ENCODE measurements at regions not wholly inside any gene's neighbourhood (a gene's known extent, or its start where the extent isn't known, plus 50 kb on each side); places are given as distances from the start of the nearest gene placed in this dataset.

DNA sequence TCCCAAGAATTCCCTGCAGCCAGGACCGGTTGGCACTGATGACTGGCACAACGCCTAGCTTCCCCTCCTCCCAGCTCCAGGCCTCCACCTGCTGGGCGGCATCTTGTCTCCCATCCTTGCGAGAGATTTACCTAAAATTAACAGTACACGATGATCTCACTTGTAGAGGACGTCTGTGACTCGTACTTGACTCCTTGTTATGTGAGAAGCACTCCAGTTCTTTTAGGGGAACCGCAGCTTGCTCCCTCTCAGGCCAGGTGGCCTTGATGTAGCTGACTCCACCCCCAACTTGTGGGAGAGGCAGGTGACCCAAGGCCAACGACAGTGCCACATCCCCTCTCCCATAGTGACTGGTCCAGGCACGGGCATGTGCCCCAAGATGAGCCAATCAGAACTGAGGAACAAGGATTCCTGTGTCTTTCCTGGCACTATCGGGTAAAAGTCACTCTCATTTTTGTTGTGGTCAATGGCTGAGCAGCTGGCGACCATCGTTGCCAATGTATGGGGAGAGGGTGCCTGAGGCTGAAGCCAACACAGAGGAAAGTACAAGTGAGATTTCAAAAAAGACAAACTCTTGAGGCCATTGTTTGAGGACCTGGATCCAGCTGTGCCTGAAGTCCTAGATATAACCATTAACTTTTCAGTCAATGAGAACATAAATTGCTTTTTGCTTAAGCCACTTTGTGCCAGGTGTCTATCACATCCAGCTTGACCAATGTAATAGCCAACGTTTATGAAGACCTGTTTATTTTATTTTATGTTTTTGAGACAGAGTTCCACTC is 208.7 kb downstream of the RBM19 start:
- Mint-ChIP-seq H3K9me3 (peaks cover 0 to 3% (median 0%) of the 10 kb centered on the region in 7 donors), H3K27me3 (ENCODE audit: low read depth in 3 of 3) (peaks cover 1 to 13% (median 8%) of the 10 kb centered on the region in 3 donors), H3K27ac (no peak overlapping the region), H3K36me3 (no peaks in the 10 kb centered on the region), H3K4me3 (no peak overlapping the region), H3K4me1 (no peaks in the 10 kb centered on the region)
- Histone ChIP-seq H3K4me3 (replicated peaks in 1 of 3; ENCODE audit: low read depth in 2 of 3, low read length in 3 of 3) (no peak overlapping the region), H3K9ac (ENCODE audit: insufficient read depth, low read length, poor library complexity, severe bottlenecking) (no peak overlapping the region), H3K79me2 (ENCODE audit: insufficient read depth, low read length) (no peaks in the 10 kb centered on the region), H3K4me1 (ENCODE audit: control insufficient read depth in 1 of 2, insufficient read depth in 2 of 2, low read length in 2 of 2) (no peaks in the 10 kb centered on the region), H3K27me3 (ENCODE audit: control insufficient read depth in 2 of 2, insufficient read depth in 2 of 2, low read length in 2 of 2) (peaks cover 0 to 6% of the 10 kb centered on the region in 2 donors), H3K36me3 (replicated peaks in 1 of 2; ENCODE audit: control insufficient read depth in 1 of 2, insufficient read depth in 2 of 2, low read length in 2 of 2) (no peaks in the 10 kb centered on the region), H4K20me1 (ENCODE audit: insufficient read depth, low read length) (no peaks in the 10 kb centered on the region), H3K9me3 (replicated peaks in 1 of 2; ENCODE audit: control insufficient read depth in 1 of 2, insufficient read depth in 1 of 2, low read length in 2 of 2) (no peaks in the 10 kb centered on the region), H3K27ac (ENCODE audit: low read depth in 1 of 2, low read length in 2 of 2) (no peak overlapping the region), H2AFZ (ENCODE audit: insufficient read depth, low read depth, low read length, poor library complexity, severe bottlenecking) (no peak overlapping the region), H3K4me2 (replicated peaks; ENCODE audit: extremely low read depth, low read length, poor library complexity, severe bottlenecking) (no peak overlapping the region)
- TF ChIP-seq, protein P1, sequence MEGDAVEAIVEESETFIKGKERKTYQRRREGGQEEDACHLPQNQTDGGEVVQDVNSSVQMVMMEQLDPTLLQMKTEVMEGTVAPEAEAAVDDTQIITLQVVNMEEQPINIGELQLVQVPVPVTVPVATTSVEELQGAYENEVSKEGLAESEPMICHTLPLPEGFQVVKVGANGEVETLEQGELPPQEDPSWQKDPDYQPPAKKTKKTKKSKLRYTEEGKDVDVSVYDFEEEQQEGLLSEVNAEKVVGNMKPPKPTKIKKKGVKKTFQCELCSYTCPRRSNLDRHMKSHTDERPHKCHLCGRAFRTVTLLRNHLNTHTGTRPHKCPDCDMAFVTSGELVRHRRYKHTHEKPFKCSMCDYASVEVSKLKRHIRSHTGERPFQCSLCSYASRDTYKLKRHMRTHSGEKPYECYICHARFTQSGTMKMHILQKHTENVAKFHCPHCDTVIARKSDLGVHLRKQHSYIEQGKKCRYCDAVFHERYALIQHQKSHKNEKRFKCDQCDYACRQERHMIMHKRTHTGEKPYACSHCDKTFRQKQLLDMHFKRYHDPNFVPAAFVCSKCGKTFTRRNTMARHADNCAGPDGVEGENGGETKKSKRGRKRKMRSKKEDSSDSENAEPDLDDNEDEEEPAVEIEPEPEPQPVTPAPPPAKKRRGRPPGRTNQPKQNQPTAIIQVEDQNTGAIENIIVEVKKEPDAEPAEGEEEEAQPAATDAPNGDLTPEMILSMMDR (IDR thresholded peaks at IDR 0.05): no peak
- no peak for DNase-seq
- WGBS (ENCODE audit: insufficient coverage): 75% methylated on average over 11 of the region's 14 CpGs
- intact Hi-C loops (cut with micrococcal nuclease): no loop called here

DNA sequence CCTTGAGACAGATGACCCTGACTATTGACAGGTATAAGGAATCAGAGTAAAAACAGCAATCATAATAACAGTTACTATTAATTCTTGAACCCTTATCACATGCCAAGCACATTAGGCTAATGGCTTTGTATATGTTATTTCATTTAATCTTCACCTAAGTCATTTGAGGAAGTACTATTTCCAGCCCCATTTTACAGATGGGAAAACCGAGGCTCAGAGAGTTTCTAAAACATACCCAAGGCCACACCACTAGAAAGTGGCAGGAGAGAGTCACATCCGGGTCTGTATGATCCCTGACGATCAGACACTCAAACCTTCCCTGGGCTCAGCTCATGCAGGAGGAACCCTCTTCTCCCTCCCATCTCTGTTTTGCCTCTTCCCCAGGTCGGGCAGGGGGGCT is 209.5 kb downstream of the RBM19 start:
- H3K27me3 Mint-ChIP-seq (ENCODE audit: low read depth in 3 of 3): peaks cover 1 to 8% (median 7%) of the 10 kb centered on the region in 3 donors
- H3K4me3 Mint-ChIP-seq: no peak overlapping the region
- Histone ChIP-seq H3K4me3 (replicated peaks in 1 of 3; ENCODE audit: low read depth in 2 of 3, low read length in 3 of 3) (no peak overlapping the region), H3K36me3 (replicated peaks in 1 of 2; ENCODE audit: control insufficient read depth in 1 of 2, insufficient read depth in 2 of 2, low read length in 2 of 2) (no peaks in the 10 kb centered on the region), H3K27me3 (ENCODE audit: control insufficient read depth in 2 of 2, insufficient read depth in 2 of 2, low read length in 2 of 2) (peaks cover 0 to under 1% of the 10 kb centered on the region in 2 donors), H3K27ac (ENCODE audit: low read depth in 1 of 2, low read length in 2 of 2) (no peak overlapping the region), H2AFZ (ENCODE audit: insufficient read depth, low read depth, low read length, poor library complexity, severe bottlenecking) (no peak overlapping the region), H4K20me1 (ENCODE audit: insufficient read depth, low read length) (no peaks in the 10 kb centered on the region), H3K4me2 (replicated peaks; ENCODE audit: extremely low read depth, low read length, poor library complexity, severe bottlenecking) (no peak overlapping the region), H3K79me2 (ENCODE audit: insufficient read depth, low read length) (no peaks in the 10 kb centered on the region), H3K9me3 (replicated peaks in 1 of 2; ENCODE audit: control insufficient read depth in 1 of 2, insufficient read depth in 1 of 2, low read length in 2 of 2) (no peaks in the 10 kb centered on the region), H3K4me1 (ENCODE audit: control insufficient read depth in 1 of 2, insufficient read depth in 2 of 2, low read length in 2 of 2) (no peaks in the 10 kb centered on the region), H3K9ac (ENCODE audit: insufficient read depth, low read length, poor library complexity, severe bottlenecking) (no peak overlapping the region)
- H3K4me1 Mint-ChIP-seq: no peaks in the 10 kb centered on the region
- intact Hi-C loops (cut with micrococcal nuclease): no loop called here
- 72% methylated on average over 3 of the region's 4 CpGs for WGBS (ENCODE audit: insufficient coverage)
- no peak overlapping the region for H3K27ac Mint-ChIP-seq
- TF ChIP-seq, protein P1 (IDR thresholded peaks at IDR 0.05): no peak
- no peaks in the 10 kb centered on the region for H3K36me3 Mint-ChIP-seq
- no peak for DNase-seq
- H3K9me3 Mint-ChIP-seq: peaks cover 0 to 3% (median 0%) of the 10 kb centered on the region in 7 donors

Measured in CD14-positive monocyte (primary cell).